ENCODE measurements at regions not wholly inside any gene's neighbourhood (a gene's known extent, or its start where the extent isn't known, plus 50 kb on each side); places are given as distances from the start of the nearest gene placed in this dataset.
"Not testable (repeated sequence)": the region's sequence is repeated elsewhere in the genome, so short reads cannot be mapped to it uniquely, and the experiment has no call there.

DNA sequence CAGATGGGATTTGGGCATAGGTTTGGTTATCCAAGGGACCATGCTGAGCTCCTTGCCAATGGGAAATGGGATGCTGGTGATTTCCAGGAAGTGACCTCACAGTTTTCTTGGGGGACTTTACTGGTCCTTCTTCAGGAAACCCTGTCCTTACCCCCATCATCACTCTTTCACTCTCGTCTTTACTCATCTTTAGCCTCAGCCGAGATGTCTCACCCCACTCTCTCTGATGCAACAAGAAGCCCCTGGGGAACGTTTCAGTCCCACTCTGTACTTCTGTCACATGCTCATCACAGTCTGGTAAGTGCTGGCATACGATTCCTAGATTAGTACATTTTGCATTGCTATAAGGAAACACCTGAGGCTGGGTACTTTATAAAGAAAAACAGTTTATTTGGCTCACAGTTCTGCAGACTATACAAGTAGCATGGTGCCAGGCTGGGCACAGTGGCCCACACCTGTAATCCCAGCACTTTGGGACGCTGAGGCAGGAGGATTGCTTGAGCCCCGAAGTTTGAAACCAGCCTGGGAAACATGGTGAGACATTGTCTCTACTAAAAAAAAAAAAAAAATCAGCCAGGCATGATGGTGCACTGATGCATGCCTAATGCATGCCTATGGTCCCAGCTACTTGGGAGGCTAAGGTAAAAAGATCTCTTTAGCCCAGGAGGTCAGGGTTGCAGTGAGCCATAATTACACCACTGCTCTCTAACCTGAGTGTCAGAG, 63.5 kb upstream of the VKORC1L1 start:
- DNase-seq: no peak

DNA sequence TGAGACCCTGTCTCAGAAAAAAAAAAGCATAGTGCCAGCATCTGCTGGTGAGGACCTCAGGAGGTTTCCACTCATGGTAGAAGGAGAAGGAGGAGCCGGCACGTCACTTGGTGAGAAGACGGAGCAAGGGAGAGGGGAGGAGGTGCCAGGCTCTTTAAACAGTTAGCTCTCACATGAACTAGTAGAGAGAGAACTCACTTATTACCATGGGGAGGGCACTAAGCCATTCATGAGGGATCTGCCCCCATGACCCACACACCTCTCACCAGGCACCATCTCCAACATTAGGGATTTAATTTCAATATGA, 62.9 kb upstream of the VKORC1L1 start:
- DNase-seq: no peak

DNA sequence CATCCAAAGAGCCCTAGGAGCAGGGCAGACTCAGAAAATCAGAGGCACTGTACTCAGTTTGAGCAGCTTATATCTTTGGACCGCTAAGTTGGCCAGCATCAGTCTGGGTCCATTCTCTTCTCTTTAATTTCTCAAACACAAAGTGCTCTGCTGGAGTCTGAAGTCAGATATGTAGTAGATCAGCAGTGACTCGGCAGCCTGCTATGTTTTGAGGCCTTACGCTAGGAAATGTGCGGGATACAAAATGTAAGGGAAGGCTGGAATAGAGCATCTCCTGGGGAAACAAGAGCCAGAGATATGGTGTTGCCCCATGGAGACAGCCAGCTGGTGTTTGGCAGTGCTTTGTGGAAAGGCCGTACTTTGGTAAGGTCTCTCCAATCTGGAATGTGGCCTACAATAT, 60.6 kb upstream of the VKORC1L1 start:
- no peak for DNase-seq

DNA sequence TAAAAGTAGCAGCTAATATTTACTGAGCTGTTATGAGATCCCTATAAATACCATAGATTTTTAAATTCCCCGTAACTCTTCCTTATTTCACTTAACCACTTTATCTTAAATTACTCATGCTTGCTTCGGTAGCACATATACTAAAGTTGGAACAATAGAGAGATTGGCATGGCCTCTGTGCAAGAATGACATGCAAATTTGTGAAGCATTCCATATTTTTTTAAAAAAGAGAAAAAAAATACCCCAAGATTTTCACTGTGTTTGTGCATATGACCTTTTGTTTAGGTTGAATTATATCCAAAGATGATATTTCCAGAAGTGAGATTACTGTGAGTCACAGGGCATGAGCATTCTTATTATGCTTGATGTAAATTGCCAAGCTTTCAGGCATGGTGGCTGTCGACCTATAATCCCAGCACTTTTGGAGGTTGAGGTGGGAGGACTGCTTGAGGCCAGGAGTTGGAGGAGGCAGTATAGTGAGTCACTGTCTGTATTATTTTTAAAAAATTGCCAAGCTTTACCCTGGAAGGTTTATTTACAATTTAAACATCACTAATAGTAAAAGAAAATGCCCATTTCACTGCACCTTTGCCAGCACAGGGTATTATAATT, 58.2 kb upstream of the VKORC1L1 start:
- not testable (repeated sequence) for DNase-seq

DNA sequence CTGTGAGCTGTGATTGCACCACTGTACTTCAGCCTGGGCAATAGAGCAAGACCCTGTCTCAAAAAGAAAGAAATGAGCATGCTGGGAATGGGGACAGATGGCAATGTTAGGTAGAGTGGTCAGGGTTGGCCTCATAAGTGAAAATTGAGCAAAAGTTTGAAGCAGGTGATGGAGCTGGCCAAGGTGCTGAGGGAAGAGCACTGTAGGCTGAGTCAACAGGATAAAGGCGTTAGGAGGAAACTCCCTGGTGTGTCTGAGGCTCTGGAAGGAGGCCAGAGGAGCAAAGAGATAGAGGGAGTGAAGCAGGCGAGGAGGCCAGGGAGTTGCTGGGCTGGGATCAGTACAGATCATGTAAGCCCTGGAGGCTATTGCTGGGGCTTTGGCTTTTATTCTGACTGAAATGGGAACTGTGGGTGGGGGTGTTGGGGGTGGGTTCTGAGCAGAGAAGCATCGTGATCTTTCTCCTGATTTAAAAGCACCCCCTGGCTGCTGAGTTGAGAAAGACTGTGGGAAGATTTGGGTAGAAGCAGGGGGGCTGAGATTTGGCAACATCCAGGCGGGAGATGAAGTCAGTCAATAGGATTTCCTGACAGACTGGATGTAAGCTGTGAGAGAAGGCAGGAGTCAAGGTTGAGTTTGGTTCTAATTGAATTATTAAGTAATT, 52.5 kb upstream of the VKORC1L1 start:
- DNase-seq: no peak
